ENCODE measurements at regions not wholly inside any gene's neighbourhood (a gene's known extent, or its start where the extent isn't known, plus 50 kb on each side); places are given as distances from the start of the nearest gene placed in this dataset.

DNA sequence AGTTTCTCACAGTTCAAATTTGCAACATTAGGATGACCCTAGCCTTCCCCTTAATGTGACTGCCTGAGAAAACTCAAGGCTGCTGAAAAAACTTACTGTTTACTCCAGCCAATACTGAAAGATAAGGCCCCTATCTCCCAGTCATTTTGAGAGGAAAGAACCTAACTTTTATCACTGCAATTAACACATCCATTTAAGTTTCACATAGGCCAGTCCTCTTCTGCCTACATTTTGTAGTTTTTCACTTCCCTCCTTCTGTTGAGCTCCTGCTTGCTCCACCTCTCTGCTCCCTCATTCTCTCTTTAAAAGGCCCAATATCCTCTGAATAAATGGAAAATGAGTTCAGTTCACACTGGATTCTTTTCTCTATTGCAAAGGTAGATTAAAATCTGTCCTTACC, 1996.2 kb upstream of the FLRT2 start:
- ChIA-PET POLR2A (no interaction called here), CTCF (no interaction called here)
- H3K36me3 ChIP-seq (ENCODE audit: control insufficient read depth in 2 of 2, insufficient read depth in 1 of 2, low read length in 2 of 2), result no peaks in the 10 kb centered on the region
- no peak overlapping the region for H3K4me3 ChIP-seq (ENCODE audit: low read depth, low read length)
- no peaks in the 10 kb centered on the region for H3K9me3 ChIP-seq (ENCODE audit: control insufficient read depth, insufficient read depth, low read depth, low read length)
- H3K4me1 ChIP-seq (ENCODE audit: control insufficient read depth, insufficient read depth, low read length), result no peaks in the 10 kb centered on the region
- no peak overlapping the region for H3K27ac ChIP-seq (ENCODE audit: extremely low read depth, low read depth, low read length)
- no peak for TF ChIP-seq GLIS1 (tag by site-specific recombination; IDR thresholded peaks at IDR 0.05)
- no peak for TF ChIP-seq KLF16 (tag by site-specific recombination; IDR thresholded peaks at IDR 0.05)
- no peak for TF ChIP-seq ZSCAN30 (tag by site-specific recombination; IDR thresholded peaks at IDR 0.05)
- TF ChIP-seq ZNF169 (tag by site-specific recombination; IDR thresholded peaks at IDR 0.05), result no peak

GRCh38 chr14:83534995-83535394, 1994.9 kb upstream of the FLRT2 start:
- H3K4me3 ChIP-seq (ENCODE audit: low read depth, low read length), result no peak overlapping the region
- H3K4me1 ChIP-seq (ENCODE audit: control insufficient read depth, insufficient read depth, low read length), result no peaks in the 10 kb centered on the region
- ChIA-PET CTCF (no interaction called here), POLR2A (no interaction called here)
- H3K27ac ChIP-seq (ENCODE audit: extremely low read depth, low read depth, low read length), result no peak overlapping the region
- H3K36me3 ChIP-seq (ENCODE audit: control insufficient read depth in 2 of 2, insufficient read depth in 1 of 2, low read length in 2 of 2), result no peaks in the 10 kb centered on the region
- TF ChIP-seq ZBTB11 (tag by site-specific recombination; conservative IDR thresholded peaks at IDR 0.05; ENCODE audit: low read depth), result no peak
- TF ChIP-seq ZFHX2 (tag by site-specific recombination; conservative IDR thresholded peaks at IDR 0.05), result no peak
- no peaks in the 10 kb centered on the region for H3K9me3 ChIP-seq (ENCODE audit: control insufficient read depth, insufficient read depth, low read depth, low read length)

GRCh38 chr14:83535444-83535843, 1994.5 kb upstream of the FLRT2 start:
- H3K36me3 ChIP-seq (ENCODE audit: control insufficient read depth in 2 of 2, insufficient read depth in 1 of 2, low read length in 2 of 2), result no peaks in the 10 kb centered on the region
- H3K4me3 ChIP-seq (ENCODE audit: low read depth, low read length), result no peak overlapping the region
- ChIA-PET POLR2A (no interaction called here), CTCF (no interaction called here)
- no peaks in the 10 kb centered on the region for H3K9me3 ChIP-seq (ENCODE audit: control insufficient read depth, insufficient read depth, low read depth, low read length)
- H3K27ac ChIP-seq (ENCODE audit: extremely low read depth, low read depth, low read length), result no peak overlapping the region
- TF ChIP-seq, protein P1, sequence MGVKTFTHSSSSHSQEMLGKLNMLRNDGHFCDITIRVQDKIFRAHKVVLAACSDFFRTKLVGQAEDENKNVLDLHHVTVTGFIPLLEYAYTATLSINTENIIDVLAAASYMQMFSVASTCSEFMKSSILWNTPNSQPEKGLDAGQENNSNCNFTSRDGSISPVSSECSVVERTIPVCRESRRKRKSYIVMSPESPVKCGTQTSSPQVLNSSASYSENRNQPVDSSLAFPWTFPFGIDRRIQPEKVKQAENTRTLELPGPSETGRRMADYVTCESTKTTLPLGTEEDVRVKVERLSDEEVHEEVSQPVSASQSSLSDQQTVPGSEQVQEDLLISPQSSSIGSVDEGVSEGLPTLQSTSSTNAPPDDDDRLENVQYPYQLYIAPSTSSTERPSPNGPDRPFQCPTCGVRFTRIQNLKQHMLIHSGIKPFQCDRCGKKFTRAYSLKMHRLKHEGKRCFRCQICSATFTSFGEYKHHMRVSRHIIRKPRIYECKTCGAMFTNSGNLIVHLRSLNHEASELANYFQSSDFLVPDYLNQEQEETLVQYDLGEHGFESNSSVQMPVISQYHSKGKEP (tag by site-specific recombination; IDR thresholded peaks at IDR 0.05), result no peak
- TF ChIP-seq, protein P2, sequence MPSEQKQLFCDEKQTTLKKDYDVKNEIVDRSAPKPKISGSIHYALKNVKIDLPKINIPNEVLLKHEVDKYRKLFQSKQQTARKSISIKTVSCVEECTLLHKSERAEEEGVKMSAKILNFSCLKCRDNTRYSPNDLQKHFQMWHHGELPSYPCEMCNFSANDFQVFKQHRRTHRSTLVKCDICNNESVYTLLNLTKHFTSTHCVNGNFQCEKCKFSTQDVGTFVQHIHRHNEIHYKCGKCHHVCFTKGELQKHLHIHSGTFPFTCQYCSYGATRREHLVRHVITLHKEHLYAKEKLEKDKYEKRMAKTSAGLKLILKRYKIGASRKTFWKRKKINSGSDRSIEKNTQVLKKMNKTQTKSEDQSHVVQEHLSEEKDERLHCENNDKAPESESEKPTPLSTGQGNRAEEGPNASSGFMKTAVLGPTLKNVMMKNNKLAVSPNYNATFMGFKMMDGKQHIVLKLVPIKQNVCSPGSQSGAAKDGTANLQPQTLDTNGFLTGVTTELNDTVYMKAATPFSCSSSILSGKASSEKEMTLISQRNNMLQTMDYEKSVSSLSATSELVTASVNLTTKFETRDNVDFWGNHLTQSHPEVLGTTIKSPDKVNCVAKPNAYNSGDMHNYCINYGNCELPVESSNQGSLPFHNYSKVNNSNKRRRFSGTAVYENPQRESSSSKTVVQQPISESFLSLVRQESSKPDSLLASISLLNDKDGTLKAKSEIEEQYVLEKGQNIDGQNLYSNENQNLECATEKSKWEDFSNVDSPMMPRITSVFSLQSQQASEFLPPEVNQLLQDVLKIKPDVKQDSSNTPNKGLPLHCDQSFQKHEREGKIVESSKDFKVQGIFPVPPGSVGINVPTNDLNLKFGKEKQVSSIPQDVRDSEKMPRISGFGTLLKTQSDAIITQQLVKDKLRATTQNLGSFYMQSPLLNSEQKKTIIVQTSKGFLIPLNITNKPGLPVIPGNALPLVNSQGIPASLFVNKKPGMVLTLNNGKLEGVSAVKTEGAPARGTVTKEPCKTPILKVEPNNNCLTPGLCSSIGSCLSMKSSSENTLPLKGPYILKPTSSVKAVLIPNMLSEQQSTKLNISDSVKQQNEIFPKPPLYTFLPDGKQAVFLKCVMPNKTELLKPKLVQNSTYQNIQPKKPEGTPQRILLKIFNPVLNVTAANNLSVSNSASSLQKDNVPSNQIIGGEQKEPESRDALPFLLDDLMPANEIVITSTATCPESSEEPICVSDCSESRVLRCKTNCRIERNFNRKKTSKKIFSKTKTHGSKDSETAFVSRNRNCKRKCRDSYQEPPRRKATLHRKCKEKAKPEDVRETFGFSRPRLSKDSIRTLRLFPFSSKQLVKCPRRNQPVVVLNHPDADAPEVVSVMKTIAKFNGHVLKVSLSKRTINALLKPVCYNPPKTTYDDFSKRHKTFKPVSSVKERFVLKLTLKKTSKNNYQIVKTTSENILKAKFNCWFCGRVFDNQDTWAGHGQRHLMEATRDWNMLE (tag by site-specific recombination; conservative IDR thresholded peaks at IDR 0.05; ENCODE audit: low read depth), result no peak
- TF ChIP-seq HOXD13 (CRISPR knock-in tag; IDR thresholded peaks at IDR 0.05; ENCODE audit: borderline replicate concordance), result no peak
- TF ChIP-seq, protein P3, sequence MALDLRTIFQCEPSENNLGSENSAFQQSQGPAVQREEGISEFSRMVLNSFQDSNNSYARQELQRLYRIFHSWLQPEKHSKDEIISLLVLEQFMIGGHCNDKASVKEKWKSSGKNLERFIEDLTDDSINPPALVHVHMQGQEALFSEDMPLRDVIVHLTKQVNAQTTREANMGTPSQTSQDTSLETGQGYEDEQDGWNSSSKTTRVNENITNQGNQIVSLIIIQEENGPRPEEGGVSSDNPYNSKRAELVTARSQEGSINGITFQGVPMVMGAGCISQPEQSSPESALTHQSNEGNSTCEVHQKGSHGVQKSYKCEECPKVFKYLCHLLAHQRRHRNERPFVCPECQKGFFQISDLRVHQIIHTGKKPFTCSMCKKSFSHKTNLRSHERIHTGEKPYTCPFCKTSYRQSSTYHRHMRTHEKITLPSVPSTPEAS (tag by site-specific recombination; IDR thresholded peaks at IDR 0.05), result no peak
- H3K4me1 ChIP-seq (ENCODE audit: control insufficient read depth, insufficient read depth, low read length), result no peaks in the 10 kb centered on the region
